HL-60 (cell line): ENCODE measurements at regions not wholly inside any gene's neighbourhood (a gene's known extent, or its start where the extent isn't known, plus 50 kb on each side); places are given as distances from the start of the nearest gene placed in this dataset.

Experiments used
- CTCF ChIP-seq: IDR thresholded peaks from one replicate; pipeline ENCODE4 v1.5.1; 2011; ENCODE audit warnings: low read length, control low read depth, inconsistent platforms; ENCODE audit not compliant: insufficient read depth
- GABPA ChIP-seq: IDR thresholded peaks from 2 replicates; pipeline ENCODE4 v1.6.1; 2012; ENCODE audit warnings: low read depth
- POLR2AphosphoS5 ChIP-seq: IDR thresholded peaks from 2 replicates; pipeline ENCODE4 v1.6.1; 2012; ENCODE audit warnings: low read depth
- REST ChIP-seq: IDR thresholded peaks from 2 replicates; pipeline ENCODE4 v1.6.1; 2012; ENCODE audit warnings: low read depth; ENCODE audit not compliant: insufficient replicate concordance

- no peak for TF ChIP-seq CTCF
- no peak for TF ChIP-seq GABPA
- TF ChIP-seq REST = no peak
- TF ChIP-seq POLR2AphosphoS5 = no peak
Observed at GRCh38 chr5:32960340-32961058, 249.4 kb downstream of the NPR3 start.
